Stomach (tissue), 8 donors: ENCODE measurements at regions not wholly inside any gene's neighbourhood (a gene's known extent, or its start where the extent isn't known, plus 50 kb on each side); places are given as distances from the start of the nearest gene placed in this dataset.
A peak's percentile ranks its signal among the peaks of the same experiment; 100 is the strongest.
"Not testable (repeated sequence)": the region's sequence is repeated elsewhere in the genome, so short reads cannot be mapped to it uniquely, and the experiment has no call there.

Source experiments
- DNase-seq, 2 donors: peaks; one replicate each; pipeline versions ENCODE4 v3.0.0 to v3.0.0-alpha.2; 2013 to 2019
- H3K27ac ChIP-seq, 5 donors: fragments of 200-600 bp in 4 of 5; sonication (generic) in 4 of 5; one replicate each; pipeline ENCODE4 v1.5.1; 2013 to 2019; ENCODE audit warnings: mild to moderate bottlenecking in 1 of 5, moderate library complexity in 1 of 5
- H3K27me3 ChIP-seq, 3 donors: fragments of 200-600 bp; sonication (generic); one replicate each; pipeline ENCODE4 v1.5.1; 2017 to 2019; ENCODE audit warnings: mixed run types in 1 of 3
- H3K36me3 ChIP-seq, 4 donors: fragments of 200-600 bp; sonication (generic); 1 replicate in 3 of 4; 2 replicates in 1 of 4; pipeline ENCODE4 v1.5.1; 2016 to 2019
- H3K4me1 ChIP-seq, 4 donors: fragments of 200-600 bp; sonication (generic); one replicate each; pipeline ENCODE4 v1.5.1; 2016 to 2019
- H3K4me3 ChIP-seq, 4 donors: fragments of 200-600 bp; sonication (generic) in 3 of 4; one replicate each; pipeline ENCODE4 v1.5.1; 2016 to 2019; ENCODE audit warnings: mild to moderate bottlenecking in 1 of 4
- H3K9me3 ChIP-seq, 4 donors: fragments of 200-600 bp; sonication (generic); one replicate each; pipeline ENCODE4 v1.5.1; 2016 to 2019
- CTCF ChIP-seq, 7 experiments: fragments of 450-650 bp in 4 of 7; fragments of 200-600 bp in 3 of 7; sonication (generic) in 3 of 7; IDR thresholded peaks; one replicate each; pipeline ENCODE4 v1.5.1; 2016 to 2019; ENCODE audit warnings: antibody characterized with exemption in 7 of 7, control low read depth in 2 of 7, mild to moderate bottlenecking in 1 of 7
- EP300 ChIP-seq: sonication (generic); formaldehyde crosslinking; IDR thresholded peaks from one replicate; pipeline ENCODE4 v1.6.1; 2017; ENCODE audit warnings: antibody characterized with exemption
- POLR2A ChIP-seq, 4 donors: fragments of 450-650 bp; IDR thresholded peaks; one replicate each; pipeline ENCODE4 v1.6.1; 2016; ENCODE audit warnings: antibody characterized with exemption in 4 of 4, control low read depth in 2 of 4, mild to moderate bottlenecking in 1 of 4, moderate library complexity in 1 of 4
- POLR2AphosphoS5 ChIP-seq, 3 donors: sonication (generic); formaldehyde crosslinking; IDR thresholded peaks; one replicate each; pipeline ENCODE4 v1.6.1; 2016; ENCODE audit warnings: antibody characterized with exemption in 3 of 3
- WGBS, 5 donors: extraction: QIAGEN DNeasy Blood & Tissue Kit in 3 of 5; methylation state at CpG; one replicate each; pipeline versions ENCODE4 v1.1.5 to v1.1.7; 2013 to 2018; 5-methylcytosine and 5-hydroxymethylcytosine counted together
- intact Hi-C: fragments of 100-400 bp; cut with DNase I; formaldehyde crosslinking; loops from one replicate; pipeline ENCODE4 v1.15.1; 2023; ENCODE audit warnings: low total_unique reads
- donor health status: healthy with polysubstance abuse.
- donor health status: Bipolar disorder and iron deficiency.
- donor health status: healthy.

DNA sequence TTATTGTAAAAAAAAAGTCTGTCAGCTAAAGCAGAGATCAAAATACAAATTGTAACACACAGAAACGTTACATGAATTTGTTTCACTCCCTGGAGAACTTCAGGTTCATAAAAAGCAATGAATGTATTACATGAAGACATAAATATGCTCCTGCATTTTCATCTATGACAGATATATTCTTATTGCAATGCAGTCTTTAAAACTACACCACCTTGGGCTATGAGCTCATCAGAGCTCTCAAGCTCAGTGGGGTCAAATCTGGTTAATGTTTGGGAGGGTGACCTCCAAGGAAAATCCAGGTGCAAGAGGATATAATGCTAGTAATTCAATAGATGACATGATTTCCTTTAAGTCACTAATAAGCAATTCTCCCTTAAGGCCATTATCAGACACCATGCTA lies 606.8 kb downstream of the EPHA3 start:
- Histone ChIP-seq H3K9me3 (peaks cover 0 to 7% (median 0%) of the 10 kb centered on the region in 4 donors), H3K4me3 (no peak overlapping the region), H3K4me1 (no peaks in the 10 kb centered on the region), H3K36me3 (no peaks in the 10 kb centered on the region), H3K27me3 (no peaks in the 10 kb centered on the region), H3K27ac (no peak overlapping the region)
- TF ChIP-seq CTCF (IDR thresholded peaks at IDR 0.05) = no peak
- TF ChIP-seq POLR2AphosphoS5 (IDR thresholded peaks at IDR 0.05) = no peak
- no peak for TF ChIP-seq EP300
- TF ChIP-seq POLR2A (IDR thresholded peaks at IDR 0.05) = no peak
- intact Hi-C loops = no loop called here
- 38 to 49% (median 39%) methylated on average over 1 of the region's 1 CpG for WGBS, 5 donors
- no peak for DNase-seq

GRCh38 chr3:89740080-89740880 lies 632.9 kb downstream of the EPHA3 start:
- intact Hi-C loops = no loop called here
- 50 to 79% (median 56%) methylated on average over 1 of the region's 1 CpG for WGBS, 5 donors

DNA sequence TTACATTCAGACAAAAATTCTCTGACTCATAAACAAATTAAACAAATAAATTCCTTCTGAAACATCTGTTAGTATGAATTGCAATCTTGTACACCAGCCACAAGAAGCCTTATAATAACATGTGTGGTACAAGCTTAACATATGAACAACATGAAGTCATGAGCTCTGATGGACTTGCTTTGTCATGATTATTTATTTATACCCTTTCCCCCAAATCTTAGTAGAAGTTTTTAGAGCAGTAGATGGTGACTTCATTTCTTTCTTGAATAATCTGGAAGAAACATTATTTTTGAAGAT lies 633.4 kb downstream of the EPHA3 start:
- Histone ChIP-seq H3K27ac (no peak overlapping the region), H3K9me3 (no peaks in the 10 kb centered on the region), H3K27me3 (no peaks in the 10 kb centered on the region), H3K36me3 (no peaks in the 10 kb centered on the region), H3K4me3 (no peak overlapping the region), H3K4me1 (no peaks in the 10 kb centered on the region)
- intact Hi-C loops = no loop called here
- TF ChIP-seq POLR2A (IDR thresholded peaks at IDR 0.05) (no peak), CTCF (IDR thresholded peaks at IDR 0.05) (no peak), POLR2AphosphoS5 (IDR thresholded peaks at IDR 0.05) (no peak), EP300 (no peak)
- DNase-seq = peak in 1 of 2 donors; percentile 2

More at GRCh38 chr3:89740080-89740880, 632.9 kb downstream of the EPHA3 start:
- H3K9me3 ChIP-seq = no peaks in the 10 kb centered on the region
- H3K4me1 ChIP-seq = no peaks in the 10 kb centered on the region
- H3K27me3 ChIP-seq = no peaks in the 10 kb centered on the region
- TF ChIP-seq EP300 = no peak
- TF ChIP-seq CTCF (IDR thresholded peaks at IDR 0.05) = no peak
- TF ChIP-seq POLR2AphosphoS5 (IDR thresholded peaks at IDR 0.05) = no peak
- no peak for TF ChIP-seq POLR2A (IDR thresholded peaks at IDR 0.05)
- no peaks in the 10 kb centered on the region for H3K36me3 ChIP-seq
- no peak for DNase-seq
- H3K27ac ChIP-seq = no peak overlapping the region
- H3K4me3 ChIP-seq = no peak overlapping the region

GRCh38 chr3:89742546-89742945 lies 635.1 kb downstream of the EPHA3 start:
- TF ChIP-seq POLR2A (IDR thresholded peaks at IDR 0.05) (no peak), EP300 (no peak)
- Histone ChIP-seq H3K4me1 (no peaks in the 10 kb centered on the region), H3K27me3 (no peaks in the 10 kb centered on the region), H3K36me3 (no peaks in the 10 kb centered on the region), H3K27ac (no peak overlapping the region), H3K9me3 (peaks cover 0 to 1% (median 0%) of the 10 kb centered on the region in 4 donors), H3K4me3 (no peak overlapping the region)
- DNase-seq = no peak
- 90 to 97% (median 95%) methylated on average over 2 of the region's 2 CpGs for WGBS, 5 donors
- intact Hi-C loops = no loop called here

DNA sequence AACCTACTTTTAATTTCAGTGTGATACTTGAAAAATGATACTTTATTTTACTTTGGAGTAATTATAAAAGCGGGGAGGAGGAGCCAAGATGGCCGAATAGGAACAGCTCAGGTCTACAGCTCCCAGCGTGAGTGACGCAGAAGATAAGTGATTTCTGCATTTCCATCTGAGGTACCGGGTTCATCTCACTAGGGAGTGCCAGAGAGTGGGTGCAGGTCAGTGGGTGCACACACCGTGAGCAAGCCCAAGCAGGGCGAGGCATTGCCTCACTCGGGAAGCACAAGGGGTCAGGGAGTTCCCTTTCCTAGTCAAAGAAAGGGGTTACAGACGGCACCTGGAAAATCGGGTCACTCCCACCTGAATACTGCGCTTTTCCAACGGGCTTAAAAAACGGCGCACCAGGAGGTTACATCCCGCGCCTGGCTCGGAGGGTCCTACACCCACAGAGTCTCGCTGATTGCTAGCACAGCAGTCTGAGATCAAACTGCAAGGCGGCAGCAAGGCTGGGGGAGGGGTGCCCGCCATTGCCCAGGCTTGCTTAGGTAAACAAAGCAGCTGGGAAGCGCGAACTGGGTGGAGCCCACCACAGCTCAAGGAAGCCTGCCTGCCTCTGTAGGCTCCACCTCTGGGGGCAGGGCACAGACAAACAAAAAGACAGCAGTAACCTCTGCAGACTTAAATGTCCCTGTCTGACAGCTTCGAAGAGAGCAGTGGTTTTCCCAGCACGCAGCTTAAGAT lies 640.3 kb downstream of the EPHA3 start:
- 78 to 91% (median 86%) methylated on average over 23 to 24 of the region's 24 CpGs for WGBS, 5 donors
- H3K27me3 ChIP-seq, H3K27ac ChIP-seq, H3K4me1 ChIP-seq, H3K36me3 ChIP-seq, H3K4me3 ChIP-seq, intact Hi-C loops, DNase-seq, H3K9me3 ChIP-seq: not testable (repeated sequence)
